ENCODE measurements at regions not wholly inside any gene's neighbourhood (a gene's known extent, or its start where the extent isn't known, plus 50 kb on each side); places are given as distances from the start of the nearest gene placed in this dataset.

- peaks cover 21% of the 10 kb centered on the region for H3K27me3 Mint-ChIP-seq
- no peak overlapping the region for H3K4me3 Mint-ChIP-seq
- H3K9me3 Mint-ChIP-seq = peaks cover 9% of the 10 kb centered on the region
- peaks cover 6% of the 10 kb centered on the region for H3K36me3 Mint-ChIP-seq
- H3K4me1 Mint-ChIP-seq = no peaks in the 10 kb centered on the region
- H3K27ac Mint-ChIP-seq = no peak overlapping the region
These were observed 104.9 kb downstream of the ATP23 start for GRCh38 chr12:58046271-58046670.

GRCh38 chr12:58051378-58051777, 110.0 kb downstream of the ATP23 start:
- no peaks in the 10 kb centered on the region for H3K4me1 Mint-ChIP-seq
- peaks cover 18% of the 10 kb centered on the region for H3K9me3 Mint-ChIP-seq
- H3K36me3 Mint-ChIP-seq = no peaks in the 10 kb centered on the region
- no peak overlapping the region for H3K27ac Mint-ChIP-seq
- H3K27me3 Mint-ChIP-seq = peaks cover 10% of the 10 kb centered on the region
- H3K4me3 Mint-ChIP-seq = no peak overlapping the region

- Mint-ChIP-seq H3K4me1 (no peaks in the 10 kb centered on the region), H3K9me3 (no peaks in the 10 kb centered on the region), H3K4me3 (no peak overlapping the region), H3K27me3 (peaks cover 5% of the 10 kb centered on the region), H3K27ac (no peak overlapping the region), H3K36me3 (no peaks in the 10 kb centered on the region)
These were observed 123.3 kb downstream of the ATP23 start for GRCh38 chr12:58064666-58065065.

GRCh38 chr12:58066296-58066695, 124.9 kb downstream of the ATP23 start:
- Mint-ChIP-seq H3K36me3 (no peaks in the 10 kb centered on the region), H3K4me3 (no peak overlapping the region), H3K4me1 (no peaks in the 10 kb centered on the region), H3K9me3 (no peaks in the 10 kb centered on the region), H3K27ac (no peak overlapping the region), H3K27me3 (no peaks in the 10 kb centered on the region)

GRCh38 chr12:58067610-58068387, 126.4 kb downstream of the ATP23 start:
- no peak overlapping the region for H3K27ac Mint-ChIP-seq
- H3K36me3 Mint-ChIP-seq = no peaks in the 10 kb centered on the region
- H3K9me3 Mint-ChIP-seq = no peaks in the 10 kb centered on the region
- no peak overlapping the region for H3K4me3 Mint-ChIP-seq
- no peaks in the 10 kb centered on the region for H3K4me1 Mint-ChIP-seq
- no peaks in the 10 kb centered on the region for H3K27me3 Mint-ChIP-seq

GRCh38 chr12:58068706-58069105, 127.3 kb downstream of the ATP23 start:
- Mint-ChIP-seq H3K9me3 (no peaks in the 10 kb centered on the region), H3K27me3 (no peaks in the 10 kb centered on the region), H3K4me1 (no peaks in the 10 kb centered on the region), H3K27ac (no peak overlapping the region), H3K4me3 (no peak overlapping the region), H3K36me3 (no peaks in the 10 kb centered on the region)

- Mint-ChIP-seq H3K4me1 (no peaks in the 10 kb centered on the region), H3K27me3 (no peaks in the 10 kb centered on the region), H3K9me3 (no peaks in the 10 kb centered on the region), H3K4me3 (no peak overlapping the region), H3K27ac (no peak overlapping the region), H3K36me3 (no peaks in the 10 kb centered on the region)
These were observed 128.0 kb downstream of the ATP23 start for GRCh38 chr12:58069268-58069963.

- Mint-ChIP-seq H3K36me3 (no peaks in the 10 kb centered on the region), H3K9me3 (no peaks in the 10 kb centered on the region), H3K27ac (no peak overlapping the region), H3K4me3 (no peak overlapping the region), H3K27me3 (peaks cover 2% of the 10 kb centered on the region), H3K4me1 (no peaks in the 10 kb centered on the region)
These were observed 130.6 kb downstream of the ATP23 start for GRCh38 chr12:58071994-58072393.

GRCh38 chr12:58074259-58074658, 132.9 kb downstream of the ATP23 start:
- Mint-ChIP-seq H3K36me3 (no peaks in the 10 kb centered on the region), H3K4me3 (no peak overlapping the region)

GRCh38 chr12:58079806-58080205, 138.4 kb downstream of the ATP23 start:
- peaks cover 11% of the 10 kb centered on the region for H3K27me3 Mint-ChIP-seq
- no peaks in the 10 kb centered on the region for H3K36me3 Mint-ChIP-seq
- H3K4me3 Mint-ChIP-seq = no peak overlapping the region
- no peaks in the 10 kb centered on the region for H3K4me1 Mint-ChIP-seq
- no peaks in the 10 kb centered on the region for H3K9me3 Mint-ChIP-seq
- H3K27ac Mint-ChIP-seq = no peak overlapping the region

More at GRCh38 chr12:58074259-58074658, 132.9 kb downstream of the ATP23 start:
- peaks cover 7% of the 10 kb centered on the region for H3K27me3 Mint-ChIP-seq
- H3K4me1 Mint-ChIP-seq = no peaks in the 10 kb centered on the region
- H3K9me3 Mint-ChIP-seq = no peaks in the 10 kb centered on the region
- H3K27ac Mint-ChIP-seq = no peak overlapping the region

GRCh38 chr12:58081488-58081887, 140.1 kb downstream of the ATP23 start:
- Mint-ChIP-seq H3K27me3 (peaks cover 14% of the 10 kb centered on the region), H3K9me3 (no peaks in the 10 kb centered on the region), H3K4me3 (no peak overlapping the region), H3K4me1 (no peaks in the 10 kb centered on the region), H3K27ac (no peak overlapping the region), H3K36me3 (no peaks in the 10 kb centered on the region)

- H3K36me3 Mint-ChIP-seq = no peaks in the 10 kb centered on the region
- H3K4me1 Mint-ChIP-seq = no peaks in the 10 kb centered on the region
- no peak overlapping the region for H3K27ac Mint-ChIP-seq
- no peak overlapping the region for H3K4me3 Mint-ChIP-seq
- H3K9me3 Mint-ChIP-seq = no peaks in the 10 kb centered on the region
- peaks cover 19% of the 10 kb centered on the region for H3K27me3 Mint-ChIP-seq
These were observed 141.6 kb downstream of the ATP23 start for GRCh38 chr12:58082996-58083395.

GRCh38 chr12:58086006-58086405, 144.6 kb downstream of the ATP23 start:
- H3K9me3 Mint-ChIP-seq = no peaks in the 10 kb centered on the region
- H3K4me3 Mint-ChIP-seq = no peak overlapping the region
- peaks cover 14% of the 10 kb centered on the region for H3K27me3 Mint-ChIP-seq
- no peak overlapping the region for H3K27ac Mint-ChIP-seq
- no peaks in the 10 kb centered on the region for H3K36me3 Mint-ChIP-seq
- no peaks in the 10 kb centered on the region for H3K4me1 Mint-ChIP-seq

- H3K4me1 Mint-ChIP-seq = no peaks in the 10 kb centered on the region
- H3K27ac Mint-ChIP-seq = no peak overlapping the region
- no peaks in the 10 kb centered on the region for H3K9me3 Mint-ChIP-seq
- H3K27me3 Mint-ChIP-seq = peaks cover 15% of the 10 kb centered on the region
- no peaks in the 10 kb centered on the region for H3K36me3 Mint-ChIP-seq
- no peak overlapping the region for H3K4me3 Mint-ChIP-seq
These were observed 145.6 kb downstream of the ATP23 start for GRCh38 chr12:58086930-58087329.

- Mint-ChIP-seq H3K9me3 (no peaks in the 10 kb centered on the region), H3K27ac (no peak overlapping the region), H3K4me3 (no peak overlapping the region), H3K36me3 (no peaks in the 10 kb centered on the region), H3K27me3 (peaks cover 15% of the 10 kb centered on the region), H3K4me1 (no peaks in the 10 kb centered on the region)
These were observed 146.2 kb downstream of the ATP23 start for GRCh38 chr12:58087423-58088127.

GRCh38 chr12:58089588-58089987, 148.2 kb downstream of the ATP23 start:
- Mint-ChIP-seq H3K4me3 (no peak overlapping the region), H3K4me1 (no peaks in the 10 kb centered on the region), H3K27ac (no peak overlapping the region), H3K9me3 (no peaks in the 10 kb centered on the region), H3K36me3 (no peaks in the 10 kb centered on the region), H3K27me3 (peaks cover 15% of the 10 kb centered on the region)

Data from activated naive CD4-positive, alpha-beta T cell treated with anti-CD3 and anti-CD28 coated beads, Interleukin-2, amount 50 U/mL, for 24 hours (primary cell).